ENCODE measurements at regions not wholly inside any gene's neighbourhood (a gene's known extent, or its start where the extent isn't known, plus 50 kb on each side); places are given as distances from the start of the nearest gene placed in this dataset.

GRCh38 chr9:135239100-135239768, 151.8 kb downstream of the OLFM1 start:
- intact Hi-C loops (cut with micrococcal nuclease) (no loop called here), dilution Hi-C loops (cut with HindIII; ENCODE audit: low sequenced_read_pairs, unreplicated experiment) (no loop called here), in situ Hi-C loops (cut with MboI; ENCODE audit: low sequenced_read_pairs) (no loop called here)
- no peaks in the 10 kb centered on the region for H4K20me1 ChIP-seq (ENCODE audit: insufficient read depth, low read length)
- no peak overlapping the region for H2BK20ac ChIP-seq (ENCODE audit: low read depth, low read length)
- H3K4me1 ChIP-seq (ENCODE audit: control insufficient read depth, insufficient read depth, low read length) = no peaks in the 10 kb centered on the region
- ChIA-PET POLR2A (ENCODE audit: unreplicated experiment) (no interaction called here), CTCF (no interaction called here)
- H3K9ac ChIP-seq (ENCODE audit: low read depth, low read length) = no peak overlapping the region
- no peak overlapping the region for H4K91ac ChIP-seq (ENCODE audit: insufficient read depth, low read depth, low read length)
- no peak overlapping the region for H3K4me3 ChIP-seq (ENCODE audit: insufficient read depth, low read depth, low read length)
- no peaks in the 10 kb centered on the region for H3K27me3 ChIP-seq (ENCODE audit: control insufficient read depth, insufficient read depth, low read length)
- H4K8ac ChIP-seq (ENCODE audit: low read depth in 2 of 2, low read length in 2 of 2) = no peak overlapping the region
- H2AK5ac ChIP-seq (ENCODE audit: low read depth, low read length) = no peak overlapping the region
- H3K9me3 ChIP-seq (ENCODE audit: control insufficient read depth, insufficient read depth, low read length) = peaks cover 18% of the 10 kb centered on the region
- DNase-seq (no peak), ATAC-seq (ENCODE audit: low read depth) (no peak)
- H2BK5ac ChIP-seq (ENCODE audit: low read depth, low read length, poor library complexity, severe bottlenecking) = no peak overlapping the region
- H3K14ac ChIP-seq (replicated peaks; ENCODE audit: low read depth, low read length) = no peak overlapping the region
- no peak overlapping the region for H3K18ac ChIP-seq (ENCODE audit: low read depth, low read length)
- no TSS peak for BruUV-seq (replicated peaks)
- no peaks in the 10 kb centered on the region for H3K36me3 ChIP-seq (ENCODE audit: control insufficient read depth, insufficient read depth, low read length)
- no peak overlapping the region for H3K56ac ChIP-seq (ENCODE audit: extremely low read depth, insufficient read depth, low read length)
- no peak for TF ChIP-seq MXI1 (IDR thresholded peaks at IDR 0.05; ENCODE audit: borderline replicate concordance, low read depth, low read length)
- TF ChIP-seq MAFK (IDR thresholded peaks at IDR 0.05; ENCODE audit: low read depth, low read length) = no peak
- no peak for TF ChIP-seq POLR2A (IDR thresholded peaks at IDR 0.05; ENCODE audit: low read depth, low read length)
- no peak for TF ChIP-seq MAZ (IDR thresholded peaks at IDR 0.05; ENCODE audit: borderline replicate concordance, low read depth, low read length)
- no peak for TF ChIP-seq FOS (IDR thresholded peaks at IDR 0.05; ENCODE audit: low read depth, low read length)
- no peak for TF ChIP-seq CHD1 (IDR thresholded peaks at IDR 0.05; ENCODE audit: low read depth, low read length)
- TF ChIP-seq CEBPB (IDR thresholded peaks at IDR 0.05; ENCODE audit: low read depth, low read length) = no peak
- no peak for TF ChIP-seq NFE2L2 (IDR thresholded peaks at IDR 0.05; ENCODE audit: low read depth, low read length)
- no peak for TF ChIP-seq SMC3 (IDR thresholded peaks at IDR 0.05; ENCODE audit: low read depth, low read length)
- no peak for TF ChIP-seq RFX5 (IDR thresholded peaks at IDR 0.05; ENCODE audit: low read depth, low read length)
- TF ChIP-seq, protein P1, sequence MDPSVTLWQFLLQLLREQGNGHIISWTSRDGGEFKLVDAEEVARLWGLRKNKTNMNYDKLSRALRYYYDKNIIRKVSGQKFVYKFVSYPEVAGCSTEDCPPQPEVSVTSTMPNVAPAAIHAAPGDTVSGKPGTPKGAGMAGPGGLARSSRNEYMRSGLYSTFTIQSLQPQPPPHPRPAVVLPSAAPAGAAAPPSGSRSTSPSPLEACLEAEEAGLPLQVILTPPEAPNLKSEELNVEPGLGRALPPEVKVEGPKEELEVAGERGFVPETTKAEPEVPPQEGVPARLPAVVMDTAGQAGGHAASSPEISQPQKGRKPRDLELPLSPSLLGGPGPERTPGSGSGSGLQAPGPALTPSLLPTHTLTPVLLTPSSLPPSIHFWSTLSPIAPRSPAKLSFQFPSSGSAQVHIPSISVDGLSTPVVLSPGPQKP (IDR thresholded peaks at IDR 0.05; ENCODE audit: borderline replicate concordance, low read depth, low read length) = no peak
- TF ChIP-seq BHLHE40 (IDR thresholded peaks at IDR 0.05; ENCODE audit: low read depth, low read length) = no peak
- no peak overlapping the region for H2AK9ac ChIP-seq (replicated peaks; ENCODE audit: low read depth, low read length, poor library complexity)
- no peak overlapping the region for H2BK15ac ChIP-seq (ENCODE audit: low read depth, low read length)
- 80% methylated on average over 8 of the region's 20 CpGs; no CpG with 5 or more reads in 1 of the 2 experiments for WGBS, 2 experiments (ENCODE audit: extremely low coverage in 2 of 2, insufficient read length in 1 of 2)
- H3K23ac ChIP-seq (ENCODE audit: low read depth, low read length) = no peak overlapping the region
- no peak overlapping the region for H3K4me2 ChIP-seq (ENCODE audit: low read depth, low read length)
- H3K9me1 ChIP-seq (ENCODE audit: insufficient read depth, low read length) = no peaks in the 10 kb centered on the region
- H3K4ac ChIP-seq (ENCODE audit: low read depth, low read length) = no peak overlapping the region
- no peaks in the 10 kb centered on the region for H3K79me1 ChIP-seq (ENCODE audit: low read depth in 1 of 2, low read length in 2 of 2)
- no peak overlapping the region for H2AFZ ChIP-seq (replicated peaks; ENCODE audit: low read length, poor library complexity)
- H2BK120ac ChIP-seq (ENCODE audit: low read depth, low read length) = no peak overlapping the region
- no peak overlapping the region for H4K5ac ChIP-seq (ENCODE audit: low read depth, low read length)
- no peak overlapping the region for H3K27ac ChIP-seq (ENCODE audit: insufficient read depth, low read length)

Data from IMR-90 (cell line).